Tibial nerve (tissue), 4 donors: ENCODE measurements at regions not wholly inside any gene's neighbourhood (a gene's known extent, or its start where the extent isn't known, plus 50 kb on each side); places are given as distances from the start of the nearest gene placed in this dataset.

Source experiments
- DNase-seq, 2 donors: peaks; one replicate each; pipeline ENCODE4 v3.0.0-alpha.2; 2019; ENCODE audit warnings: low spot score in 2 of 2
- H3K27ac ChIP-seq, 4 donors: fragments of 200-600 bp; sonication (generic) in 3 of 4; one replicate each; pipeline ENCODE4 v1.5.1; 2017 to 2019; ENCODE audit warnings: mild to moderate bottlenecking in 1 of 4
- H3K27me3 ChIP-seq, 2 donors: fragments of 200-600 bp; sonication (generic) in 1 of 2; one replicate each; pipeline versions ENCODE4 v1.5.1 to v1.6.0; 2017 to 2019
- H3K36me3 ChIP-seq, 3 donors: fragments of 200-600 bp; sonication (generic); one replicate each; pipeline ENCODE4 v1.5.1; 2018 to 2019
- H3K4me1 ChIP-seq, 4 donors: fragments of 200-600 bp; sonication (generic) in 3 of 4; one replicate each; pipeline ENCODE4 v1.5.1; 2017 to 2019
- H3K4me3 ChIP-seq, 4 donors: fragments of 200-600 bp; sonication (generic) in 3 of 4; one replicate each; pipeline ENCODE4 v1.5.1; 2017 to 2019; ENCODE audit warnings: mild to moderate bottlenecking in 1 of 4, moderate library complexity in 1 of 4
- H3K9me3 ChIP-seq, 4 donors: fragments of 200-600 bp; sonication (generic) in 3 of 4; one replicate each; pipeline ENCODE4 v1.5.1; 2017 to 2019
- EP300 ChIP-seq, 2 donors: sonication (generic); formaldehyde crosslinking; IDR thresholded peaks; one replicate each; pipeline ENCODE4 v1.6.1; 2017; ENCODE audit warnings: antibody characterized with exemption in 2 of 2, mild to moderate bottlenecking in 1 of 2
- POLR2A ChIP-seq, 2 donors: fragments of 450-650 bp; IDR thresholded peaks; one replicate each; pipeline ENCODE4 v1.6.1; 2017; ENCODE audit warnings: antibody characterized with exemption in 2 of 2, mild to moderate bottlenecking in 2 of 2, moderate library complexity in 2 of 2
- WGBS, 2 donors: methylation state at CpG; one replicate each; pipeline ENCODE4 v1.1.5; 2018; 5-methylcytosine and 5-hydroxymethylcytosine counted together
- TF ChIP-seq, protein P1 (sequence below), 5 experiments: fragments of 200-600 bp in 3 of 5; fragments of 450-650 bp in 2 of 5; sonication (generic) in 3 of 5; IDR thresholded peaks; one replicate each; pipeline ENCODE4 v1.5.1; 2016 to 2019; ENCODE audit warnings: antibody characterized with exemption in 5 of 5, mild to moderate bottlenecking in 3 of 5, moderate library complexity in 2 of 5

DNA sequence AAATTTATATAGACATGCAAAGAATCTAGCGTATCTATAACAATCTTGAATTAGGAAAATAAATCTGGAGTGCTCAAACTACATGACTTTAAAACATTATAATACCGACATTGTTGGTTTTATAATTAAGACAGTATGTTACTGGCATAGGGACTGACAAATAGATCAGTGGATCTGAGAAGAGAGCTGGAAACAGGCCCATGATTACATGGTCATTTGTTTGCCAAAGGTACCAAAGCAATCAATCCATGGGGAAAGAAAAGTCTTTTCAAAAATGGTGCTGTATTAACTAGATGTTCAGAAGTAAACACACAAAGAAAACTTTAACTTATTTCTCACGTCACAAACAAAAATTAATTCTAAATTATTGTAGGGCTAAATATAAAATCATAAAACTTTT, 124.2 kb downstream of the BCL2L11 start:
- Histone ChIP-seq H3K27me3 (no peaks in the 10 kb centered on the region), H3K9me3 (no peaks in the 10 kb centered on the region), H3K4me3 (no peak overlapping the region), H3K27ac (no peak overlapping the region), H3K36me3 (no peaks in the 10 kb centered on the region), H3K4me1 (no peaks in the 10 kb centered on the region)
- no peak for TF ChIP-seq POLR2A (IDR thresholded peaks at IDR 0.05)
- TF ChIP-seq, protein P1, sequence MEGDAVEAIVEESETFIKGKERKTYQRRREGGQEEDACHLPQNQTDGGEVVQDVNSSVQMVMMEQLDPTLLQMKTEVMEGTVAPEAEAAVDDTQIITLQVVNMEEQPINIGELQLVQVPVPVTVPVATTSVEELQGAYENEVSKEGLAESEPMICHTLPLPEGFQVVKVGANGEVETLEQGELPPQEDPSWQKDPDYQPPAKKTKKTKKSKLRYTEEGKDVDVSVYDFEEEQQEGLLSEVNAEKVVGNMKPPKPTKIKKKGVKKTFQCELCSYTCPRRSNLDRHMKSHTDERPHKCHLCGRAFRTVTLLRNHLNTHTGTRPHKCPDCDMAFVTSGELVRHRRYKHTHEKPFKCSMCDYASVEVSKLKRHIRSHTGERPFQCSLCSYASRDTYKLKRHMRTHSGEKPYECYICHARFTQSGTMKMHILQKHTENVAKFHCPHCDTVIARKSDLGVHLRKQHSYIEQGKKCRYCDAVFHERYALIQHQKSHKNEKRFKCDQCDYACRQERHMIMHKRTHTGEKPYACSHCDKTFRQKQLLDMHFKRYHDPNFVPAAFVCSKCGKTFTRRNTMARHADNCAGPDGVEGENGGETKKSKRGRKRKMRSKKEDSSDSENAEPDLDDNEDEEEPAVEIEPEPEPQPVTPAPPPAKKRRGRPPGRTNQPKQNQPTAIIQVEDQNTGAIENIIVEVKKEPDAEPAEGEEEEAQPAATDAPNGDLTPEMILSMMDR (IDR thresholded peaks at IDR 0.05), result no peak
- no peak for TF ChIP-seq EP300 (IDR thresholded peaks at IDR 0.05)
- 77 to 80% methylated on average over 3 of the region's 3 CpGs for WGBS, 2 donors
- DNase-seq, result no peak

DNA sequence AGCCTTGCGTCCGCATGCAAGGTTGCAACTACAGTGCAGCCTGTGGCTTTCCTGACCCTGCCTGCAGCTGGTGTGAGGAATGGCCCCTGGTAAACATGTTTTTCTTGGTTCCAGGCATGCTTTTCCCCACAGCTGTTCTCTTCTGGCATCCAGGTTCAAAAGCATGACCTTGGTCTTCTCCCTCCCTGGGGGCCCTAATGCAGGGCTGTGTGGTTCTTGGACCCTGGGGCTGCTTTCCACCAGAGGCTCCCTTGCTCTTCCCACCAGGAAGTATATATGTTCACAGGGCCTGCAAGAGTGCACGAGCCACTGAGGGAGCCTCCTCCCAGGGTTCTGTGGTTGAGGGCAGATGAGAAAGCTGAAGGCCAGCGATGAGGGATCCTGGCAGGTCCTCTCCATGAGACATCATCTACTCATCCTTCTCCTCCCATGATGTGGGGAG, 125.9 kb downstream of the BCL2L11 start:
- no peaks in the 10 kb centered on the region for H3K4me1 ChIP-seq
- 82 to 83% methylated on average over 4 of the region's 4 CpGs for WGBS, 2 donors
- H3K4me3 ChIP-seq, result no peak overlapping the region
- H3K9me3 ChIP-seq, result no peaks in the 10 kb centered on the region
- DNase-seq, result no peak
- no peaks in the 10 kb centered on the region for H3K36me3 ChIP-seq
- no peaks in the 10 kb centered on the region for H3K27me3 ChIP-seq
- TF ChIP-seq, protein P1 (IDR thresholded peaks at IDR 0.05), result no peak
- TF ChIP-seq EP300 (IDR thresholded peaks at IDR 0.05), result no peak
- no peak for TF ChIP-seq POLR2A (IDR thresholded peaks at IDR 0.05)
- H3K27ac ChIP-seq, result no peak overlapping the region

GRCh38 chr2:111247491-111247890, 126.8 kb downstream of the BCL2L11 start:
- no peak for DNase-seq
- TF ChIP-seq EP300 (IDR thresholded peaks at IDR 0.05) (no peak), POLR2A (IDR thresholded peaks at IDR 0.05) (no peak)
- TF ChIP-seq, protein P1 (IDR thresholded peaks at IDR 0.05), result no peak
- Histone ChIP-seq H3K9me3 (no peaks in the 10 kb centered on the region), H3K4me3 (no peak overlapping the region), H3K27me3 (no peaks in the 10 kb centered on the region), H3K27ac (no peak overlapping the region), H3K4me1 (no peaks in the 10 kb centered on the region), H3K36me3 (no peaks in the 10 kb centered on the region)
- 98% methylated on average over 2 of the region's 2 CpGs for WGBS, 2 donors

DNA sequence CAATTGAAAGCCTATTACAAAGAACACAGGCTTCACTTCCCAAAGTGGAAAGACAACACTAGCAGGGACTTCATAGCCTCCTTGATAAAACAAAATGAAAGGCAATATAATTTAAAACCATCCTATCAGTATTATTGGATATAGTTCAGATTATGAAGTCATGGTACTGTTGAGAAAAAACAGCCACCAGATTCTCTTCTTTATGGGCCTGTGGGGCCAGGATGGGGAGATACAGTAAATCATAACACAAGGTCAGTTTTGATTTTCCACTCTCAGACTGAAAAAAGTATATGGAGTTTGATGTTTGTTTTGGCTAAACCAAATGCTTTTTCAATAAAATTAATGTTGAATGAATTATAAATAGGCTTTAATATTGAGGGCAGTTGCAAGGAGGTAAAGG, 129.1 kb downstream of the BCL2L11 start:
- Histone ChIP-seq H3K27ac (no peak overlapping the region), H3K4me3 (no peak overlapping the region), H3K9me3 (no peaks in the 10 kb centered on the region), H3K4me1 (no peaks in the 10 kb centered on the region), H3K36me3 (no peaks in the 10 kb centered on the region), H3K27me3 (no peaks in the 10 kb centered on the region)
- DNase-seq, result no peak
- TF ChIP-seq EP300 (IDR thresholded peaks at IDR 0.05) (no peak), POLR2A (IDR thresholded peaks at IDR 0.05) (no peak)
- TF ChIP-seq, protein P1 (IDR thresholded peaks at IDR 0.05), result no peak

GRCh38 chr2:111250448-111251030, 129.8 kb downstream of the BCL2L11 start:
- H3K36me3 ChIP-seq, result no peaks in the 10 kb centered on the region
- no peak for TF ChIP-seq EP300 (IDR thresholded peaks at IDR 0.05)
- no peak for TF ChIP-seq POLR2A (IDR thresholded peaks at IDR 0.05)
- TF ChIP-seq, protein P1 (IDR thresholded peaks at IDR 0.05), result no peak
- H3K27me3 ChIP-seq, result no peaks in the 10 kb centered on the region
- WGBS, 2 donors, result 50 to 70% methylated on average over 1 of the region's 1 CpG
- no peaks in the 10 kb centered on the region for H3K4me1 ChIP-seq
- no peaks in the 10 kb centered on the region for H3K9me3 ChIP-seq
- no peak overlapping the region for H3K4me3 ChIP-seq
- no peak overlapping the region for H3K27ac ChIP-seq
- DNase-seq, result no peak
